ENCODE measurements at regions not wholly inside any gene's neighbourhood (a gene's known extent, or its start where the extent isn't known, plus 50 kb on each side); places are given as distances from the start of the nearest gene placed in this dataset.
A peak's percentile ranks its signal among the peaks of the same experiment; 100 is the strongest.

DNA sequence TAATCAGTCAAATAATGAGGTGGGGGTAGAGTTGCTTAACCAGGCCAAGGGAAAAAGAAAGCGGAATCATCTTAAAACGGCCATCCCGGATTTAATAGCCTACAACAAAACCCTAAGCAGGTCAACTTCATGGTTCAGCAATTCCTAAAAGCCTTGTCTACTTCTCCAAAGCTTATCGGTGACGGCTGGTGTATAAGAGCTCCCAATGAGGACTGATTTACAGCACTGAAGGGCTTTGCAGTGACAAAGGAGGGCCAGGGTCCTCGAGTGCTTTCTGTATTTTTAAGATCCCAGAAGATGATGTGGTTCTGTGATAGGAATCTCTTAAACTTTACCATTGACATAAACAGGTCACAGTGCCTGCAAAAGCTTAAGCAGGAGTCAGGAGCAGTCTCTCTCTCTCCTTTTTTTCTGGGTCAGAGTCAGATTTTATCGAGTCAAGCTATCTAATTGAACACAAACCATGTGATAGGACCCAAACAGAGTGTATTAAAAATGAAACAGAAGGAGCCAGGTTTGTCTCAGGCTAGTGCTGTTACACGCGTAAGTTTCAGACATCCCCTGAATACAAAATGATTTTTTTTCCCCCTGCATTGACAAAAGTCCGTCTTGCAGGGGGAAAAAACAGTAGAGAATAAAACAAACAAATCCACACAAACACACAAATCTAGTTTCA lies 663.6 kb upstream of the ZNF608 start:
- Mint-ChIP-seq H3K27me3 (no peaks in the 10 kb centered on the region), H3K27ac (peak overlapping the region; percentile 57), H3K9me3 (ENCODE audit: low read depth) (no peaks in the 10 kb centered on the region), H3K36me3 (ENCODE audit: insufficient read depth) (no peaks in the 10 kb centered on the region), H3K4me3 (ENCODE audit: low read depth) (peak overlapping the region; percentile 18), H3K4me1 (ENCODE audit: low read depth) (peaks cover 68% of the 10 kb centered on the region)
- DNase-seq (ENCODE audit: low spot score, unreplicated experiment), result no peak
- TF ChIP-seq, protein P1, sequence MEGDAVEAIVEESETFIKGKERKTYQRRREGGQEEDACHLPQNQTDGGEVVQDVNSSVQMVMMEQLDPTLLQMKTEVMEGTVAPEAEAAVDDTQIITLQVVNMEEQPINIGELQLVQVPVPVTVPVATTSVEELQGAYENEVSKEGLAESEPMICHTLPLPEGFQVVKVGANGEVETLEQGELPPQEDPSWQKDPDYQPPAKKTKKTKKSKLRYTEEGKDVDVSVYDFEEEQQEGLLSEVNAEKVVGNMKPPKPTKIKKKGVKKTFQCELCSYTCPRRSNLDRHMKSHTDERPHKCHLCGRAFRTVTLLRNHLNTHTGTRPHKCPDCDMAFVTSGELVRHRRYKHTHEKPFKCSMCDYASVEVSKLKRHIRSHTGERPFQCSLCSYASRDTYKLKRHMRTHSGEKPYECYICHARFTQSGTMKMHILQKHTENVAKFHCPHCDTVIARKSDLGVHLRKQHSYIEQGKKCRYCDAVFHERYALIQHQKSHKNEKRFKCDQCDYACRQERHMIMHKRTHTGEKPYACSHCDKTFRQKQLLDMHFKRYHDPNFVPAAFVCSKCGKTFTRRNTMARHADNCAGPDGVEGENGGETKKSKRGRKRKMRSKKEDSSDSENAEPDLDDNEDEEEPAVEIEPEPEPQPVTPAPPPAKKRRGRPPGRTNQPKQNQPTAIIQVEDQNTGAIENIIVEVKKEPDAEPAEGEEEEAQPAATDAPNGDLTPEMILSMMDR (IDR thresholded peaks at IDR 0.05; ENCODE audit: unreplicated experiment), result no peak

DNA sequence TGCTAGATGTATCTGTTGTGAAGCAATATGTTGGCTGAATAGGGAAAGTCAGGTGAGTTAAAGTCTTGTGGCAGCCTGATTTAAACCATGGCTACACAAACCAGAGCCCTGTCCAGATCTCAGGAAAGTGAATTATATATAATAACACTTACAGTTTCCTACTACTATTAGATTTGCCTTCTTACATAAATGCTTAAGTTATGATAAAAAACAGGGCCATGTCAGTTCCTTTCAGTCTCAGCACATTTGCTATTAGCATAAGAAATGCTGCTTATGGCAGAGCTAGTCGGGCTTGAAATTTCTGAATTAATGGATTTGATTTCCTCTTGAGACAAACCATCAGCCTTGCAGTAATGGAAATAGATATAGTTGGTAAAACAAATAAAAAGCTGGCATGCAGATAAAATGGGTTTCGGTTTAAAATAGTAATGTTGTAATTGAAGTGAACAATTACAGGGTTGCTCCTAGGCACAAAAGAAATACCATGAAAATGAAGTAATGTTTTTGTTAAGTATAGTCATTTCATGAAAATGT lies 664.2 kb upstream of the ZNF608 start:
- Mint-ChIP-seq H3K4me3 (ENCODE audit: low read depth) (no peak overlapping the region), H3K36me3 (ENCODE audit: insufficient read depth) (no peaks in the 10 kb centered on the region), H3K27ac (peak overlapping the region; percentile 83), H3K9me3 (ENCODE audit: low read depth) (no peaks in the 10 kb centered on the region), H3K4me1 (ENCODE audit: low read depth) (peaks cover 68% of the 10 kb centered on the region), H3K27me3 (no peaks in the 10 kb centered on the region)
- no peak for DNase-seq (ENCODE audit: low spot score, unreplicated experiment)
- TF ChIP-seq, protein P1 (IDR thresholded peaks at IDR 0.05; ENCODE audit: unreplicated experiment), result no peak

DNA sequence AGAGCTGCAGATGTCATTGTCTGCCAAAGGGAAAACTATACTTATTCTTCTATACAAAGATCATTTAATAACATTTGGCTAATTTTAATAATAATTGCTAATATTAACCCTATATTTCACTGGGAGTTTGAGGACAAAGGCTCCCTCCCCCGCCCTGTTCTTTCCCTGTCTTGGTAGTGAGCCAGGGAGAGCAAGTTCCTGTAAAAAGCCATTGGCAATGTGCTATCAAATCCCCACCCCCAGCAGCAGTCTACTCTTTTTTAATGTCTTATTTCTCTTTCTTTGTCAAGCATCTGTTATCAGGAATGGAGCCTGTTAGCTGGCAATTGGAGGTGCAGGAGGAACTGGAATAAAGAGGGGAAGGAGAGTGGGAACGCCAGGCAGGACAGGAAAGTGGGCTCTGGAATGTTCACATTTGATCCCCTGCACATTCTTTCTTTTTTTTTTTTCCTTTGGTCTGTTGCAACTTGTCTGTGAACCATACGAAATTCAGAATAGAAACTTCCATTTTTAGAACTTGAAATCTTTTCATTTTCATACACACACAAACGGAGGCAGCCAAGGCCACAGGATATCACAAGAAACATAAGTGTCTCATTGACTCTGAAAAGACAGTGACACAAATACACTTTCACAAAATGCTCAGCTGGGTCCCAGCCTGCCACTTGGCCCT lies 664.8 kb upstream of the ZNF608 start:
- Mint-ChIP-seq H3K4me1 (ENCODE audit: low read depth) (peaks cover 73% of the 10 kb centered on the region), H3K9me3 (ENCODE audit: low read depth) (no peaks in the 10 kb centered on the region), H3K27ac (peak overlapping the region; percentile 83), H3K27me3 (no peaks in the 10 kb centered on the region), H3K4me3 (ENCODE audit: low read depth) (peak overlapping the region; percentile 20), H3K36me3 (ENCODE audit: insufficient read depth) (no peaks in the 10 kb centered on the region)
- no peak for DNase-seq (ENCODE audit: low spot score, unreplicated experiment)
- TF ChIP-seq, protein P1 (IDR thresholded peaks at IDR 0.05; ENCODE audit: unreplicated experiment), result no peak

DNA sequence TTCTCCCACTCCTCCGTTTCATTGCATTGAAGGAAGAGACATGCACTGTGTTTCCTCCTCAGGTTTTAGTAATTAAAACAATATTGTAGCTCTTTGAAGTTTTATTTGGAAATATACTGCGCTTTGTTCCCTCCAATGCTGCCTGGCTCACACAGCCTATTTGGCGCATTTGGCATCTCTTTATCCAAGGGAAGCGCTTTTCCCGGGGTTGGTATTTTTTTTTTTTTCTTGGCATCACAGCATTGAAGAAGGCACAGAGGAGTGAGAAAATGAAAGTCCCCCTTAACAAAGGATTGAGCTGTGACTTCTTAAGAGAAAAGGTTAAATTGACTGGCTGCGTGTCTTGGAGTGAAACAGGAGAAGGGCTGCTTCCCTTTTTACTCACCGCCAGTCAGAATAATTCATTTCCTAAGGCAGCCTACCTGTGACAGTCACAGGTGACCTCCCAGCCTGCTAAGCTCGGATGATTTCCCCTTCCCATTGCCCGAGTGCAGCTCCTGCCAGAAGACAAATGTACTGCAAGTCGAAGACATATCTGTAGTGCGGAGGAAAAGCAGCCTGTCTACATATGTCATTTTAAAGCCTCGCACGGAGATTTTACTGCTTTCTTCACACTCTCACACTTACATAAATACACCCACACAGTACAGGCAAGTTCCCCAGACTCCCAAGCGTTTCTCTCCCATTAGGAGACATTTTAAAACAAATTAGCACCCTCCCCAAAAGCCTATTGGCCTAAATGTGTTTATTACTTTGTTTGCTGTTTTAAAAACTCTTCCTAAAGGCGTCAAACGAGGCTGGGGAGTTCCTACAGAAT lies 665.5 kb upstream of the ZNF608 start:
- no peak for DNase-seq (ENCODE audit: low spot score, unreplicated experiment)
- Mint-ChIP-seq H3K27me3 (no peaks in the 10 kb centered on the region), H3K4me3 (ENCODE audit: low read depth) (peak overlapping the region; percentile 4), H3K27ac (peak overlapping the region; percentile 79), H3K9me3 (ENCODE audit: low read depth) (no peaks in the 10 kb centered on the region), H3K36me3 (ENCODE audit: insufficient read depth) (no peaks in the 10 kb centered on the region), H3K4me1 (ENCODE audit: low read depth) (peaks cover 75% of the 10 kb centered on the region)
- TF ChIP-seq, protein P1 (IDR thresholded peaks at IDR 0.05; ENCODE audit: unreplicated experiment), result no peak
